GM12878 (cell line): ENCODE measurements at regions not wholly inside any gene's neighbourhood (a gene's known extent, or its start where the extent isn't known, plus 50 kb on each side); places are given as distances from the start of the nearest gene placed in this dataset.

Experiments used
- CHD2 ChIP-seq: IDR thresholded peaks from 2 replicates; pipeline ENCODE4 v1.6.1; 2011; ENCODE audit warnings: low read depth, low read length, improper control_type of control experiment, borderline replicate concordance
- CTCF ChIP-seq, 3 experiments: IDR thresholded peaks in 2 of 3; conservative IDR thresholded peaks in 1 of 3; 2 replicates each; pipeline ENCODE4 v1.5.1; 2011; ENCODE audit warnings: low read depth in 3 of 3, low read length in 3 of 3, mild to moderate bottlenecking in 3 of 3, control low read depth in 2 of 3, moderate library complexity in 2 of 3, inconsistent platforms in 1 of 3, mixed read lengths in 1 of 3; ENCODE audit not compliant: control insufficient read depth in 2 of 3, insufficient read depth in 1 of 3; ENCODE audit errors: extremely low read depth in 1 of 3
- E2F8 ChIP-seq: fragments of 450-650 bp; IDR thresholded peaks from 2 replicates; pipeline ENCODE4 v1.6.1; 2018; ENCODE audit warnings: mild to moderate bottlenecking, low read depth, moderate library complexity; ENCODE audit not compliant: partially characterized antibody
- MXI1 ChIP-seq: fragments of 150-350 bp; IDR thresholded peaks from 2 replicates; pipeline ENCODE4 v1.6.1; 2011; ENCODE audit warnings: low read depth, mild to moderate bottlenecking, inconsistent platforms, low read length, improper control_type of control experiment
- POLR2AphosphoS5 ChIP-seq: IDR thresholded peaks from 2 replicates; pipeline ENCODE4 v1.6.1; 2011; ENCODE audit warnings: mild to moderate bottlenecking, low read length, inconsistent platforms
- RB1 ChIP-seq: fragments of 450-650 bp; formaldehyde crosslinking; IDR thresholded peaks from 2 replicates; pipeline ENCODE4 v1.6.1; 2017; ENCODE audit warnings: mild to moderate bottlenecking, borderline replicate concordance
- ZBTB33 ChIP-seq: fragments of 450-650 bp; IDR thresholded peaks from 2 replicates; pipeline ENCODE4 v1.6.1; 2017; ENCODE audit warnings: mild to moderate bottlenecking

GRCh38 chr18:10040287-10041011 lies 126.6 kb downstream of the VAPA start:
- no peak for TF ChIP-seq RB1
- TF ChIP-seq MXI1, result no peak
- no peak for TF ChIP-seq CHD2
- TF ChIP-seq POLR2AphosphoS5, result no peak
- no peak for TF ChIP-seq ZBTB33
- no peak for TF ChIP-seq E2F8
- no peak for TF ChIP-seq CTCF (IDR thresholded peaks at IDR 0.05 in 2 of 3, conservative IDR thresholded peaks at IDR 0.05 in 1 of 3; ENCODE audit: control insufficient read depth in 2 of 3, extremely low read depth in 1 of 3, insufficient read depth in 1 of 3, low read depth in 3 of 3, low read length in 3 of 3)
